ENCODE measurements at regions not wholly inside any gene's neighbourhood (a gene's known extent, or its start where the extent isn't known, plus 50 kb on each side); places are given as distances from the start of the nearest gene placed in this dataset.

DNA sequence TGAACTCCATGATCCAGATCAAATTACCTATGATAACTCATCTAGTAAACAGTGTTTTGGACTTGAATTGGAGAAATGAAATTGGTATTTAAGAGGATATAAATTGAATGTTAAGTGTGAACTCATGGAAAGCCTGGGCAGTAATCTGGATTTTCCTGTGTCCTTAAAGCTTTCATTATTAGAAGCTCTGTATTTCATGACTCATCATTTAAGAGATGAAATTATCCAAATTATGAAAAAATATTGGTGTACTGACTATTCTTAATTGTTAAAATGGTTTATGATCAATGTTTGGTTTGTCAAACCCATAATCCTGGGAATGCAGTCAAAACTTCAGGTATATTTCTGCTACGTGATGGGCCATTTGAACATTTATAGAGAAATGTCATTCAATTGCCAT is 332.2 kb upstream of the ST6GAL2 start:
- H3K27me3 Mint-ChIP-seq (ENCODE audit: insufficient read depth), result no peaks in the 10 kb centered on the region
- no peaks in the 10 kb centered on the region for H3K36me3 Mint-ChIP-seq (ENCODE audit: low read depth)
- H3K4me1 Mint-ChIP-seq (ENCODE audit: low read depth), result no peaks in the 10 kb centered on the region
- no peak overlapping the region for H3K4me3 Mint-ChIP-seq
- no peak for DNase-seq
- TF ChIP-seq CTCF (IDR thresholded peaks at IDR 0.05), result no peak
- no peaks in the 10 kb centered on the region for H3K9me3 Mint-ChIP-seq
- no peak overlapping the region for H3K27ac Mint-ChIP-seq

DNA sequence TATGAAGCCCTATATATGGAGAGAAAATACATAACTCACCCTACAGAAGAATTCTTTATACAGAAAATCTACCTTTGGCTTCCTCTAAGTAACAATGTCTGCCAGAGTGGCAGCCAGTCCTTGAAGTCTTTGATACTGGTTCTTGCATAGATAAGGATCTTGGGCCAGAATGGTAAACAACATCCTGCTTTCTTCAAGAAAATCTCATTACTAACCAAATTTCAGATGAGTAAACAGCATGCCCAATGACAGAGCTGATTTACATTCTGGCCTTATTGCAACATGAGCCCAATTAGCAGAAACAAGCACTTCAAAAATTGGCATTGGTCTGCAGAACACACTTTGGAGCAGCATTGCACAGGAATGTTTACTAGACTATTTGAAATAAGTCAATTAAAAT is 336.5 kb upstream of the ST6GAL2 start:
- Mint-ChIP-seq H3K4me1 (ENCODE audit: low read depth) (no peaks in the 10 kb centered on the region), H3K4me3 (no peak overlapping the region), H3K27me3 (ENCODE audit: insufficient read depth) (no peaks in the 10 kb centered on the region), H3K36me3 (ENCODE audit: low read depth) (no peaks in the 10 kb centered on the region), H3K9me3 (no peaks in the 10 kb centered on the region; the same call in 1 of the 2 replicates), H3K27ac (no peak overlapping the region)
- no peak for DNase-seq
- TF ChIP-seq CTCF (IDR thresholded peaks at IDR 0.05), result no peak

DNA sequence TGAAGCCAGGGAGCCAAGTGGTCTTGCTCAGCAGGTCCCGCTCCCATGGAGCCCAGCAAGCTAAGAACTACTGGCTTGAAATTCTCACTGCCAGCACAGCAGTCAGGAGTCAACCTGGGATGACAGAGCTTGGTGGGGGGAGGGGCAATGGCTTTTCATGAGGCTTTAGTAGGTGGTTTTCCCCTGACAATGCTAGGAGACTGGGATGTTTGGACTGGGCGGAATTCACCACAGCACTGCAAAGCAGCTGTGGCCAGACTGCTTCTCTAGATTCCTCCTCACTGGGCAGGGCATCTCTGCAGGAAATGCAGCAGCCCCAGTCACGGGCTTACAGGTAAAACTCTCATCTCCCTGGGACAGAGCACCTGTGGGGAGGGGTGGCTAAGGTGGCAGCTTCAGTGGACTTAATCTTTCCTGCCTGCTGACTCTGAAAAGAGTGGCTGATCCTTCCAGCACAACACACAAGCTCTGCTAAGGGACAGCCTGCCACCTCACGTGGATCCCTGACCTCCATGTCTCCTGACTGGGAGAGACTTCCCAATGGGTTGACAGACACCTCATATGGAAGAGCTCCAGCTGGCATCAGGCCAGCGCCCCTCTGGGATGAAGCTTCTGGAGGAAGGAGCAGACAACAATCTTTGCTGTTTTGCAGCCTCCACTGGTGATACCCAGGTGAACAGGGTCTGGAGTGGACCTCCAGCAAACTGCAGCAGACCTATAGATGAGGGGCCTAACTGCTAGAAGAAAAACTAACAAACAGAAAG is 349.7 kb upstream of the ST6GAL2 start:
- H3K4me1 Mint-ChIP-seq (ENCODE audit: low read depth), result no peaks in the 10 kb centered on the region
- peaks cover 12% of the 10 kb centered on the region for H3K9me3 Mint-ChIP-seq
- H3K36me3 Mint-ChIP-seq (ENCODE audit: low read depth), result no peaks in the 10 kb centered on the region
- TF ChIP-seq CTCF (IDR thresholded peaks at IDR 0.05), result no peak
- H3K27ac Mint-ChIP-seq, result no peak overlapping the region
- no peak for DNase-seq
- H3K27me3 Mint-ChIP-seq (ENCODE audit: insufficient read depth), result no peaks in the 10 kb centered on the region
- H3K4me3 Mint-ChIP-seq, result no peak overlapping the region

GRCh38 chr2:107242811-107243210 is 356.8 kb upstream of the ST6GAL2 start:
- Mint-ChIP-seq H3K36me3 (ENCODE audit: low read depth) (no peaks in the 10 kb centered on the region), H3K27me3 (ENCODE audit: insufficient read depth) (peaks cover 2% of the 10 kb centered on the region), H3K9me3 (peaks cover 7% of the 10 kb centered on the region; the same call in 1 of the 2 replicates), H3K4me3 (no peak overlapping the region), H3K27ac (no peak overlapping the region), H3K4me1 (ENCODE audit: low read depth) (no peaks in the 10 kb centered on the region)
- TF ChIP-seq CTCF (IDR thresholded peaks at IDR 0.05), result no peak
- DNase-seq, result no peak

- peaks cover 2% of the 10 kb centered on the region; the same call in 1 of the 2 replicates for H3K27me3 Mint-ChIP-seq (ENCODE audit: insufficient read depth)
- DNase-seq, result no peak
- H3K9me3 Mint-ChIP-seq, result peaks cover 10% of the 10 kb centered on the region; the same call in 1 of the 2 replicates
- H3K4me1 Mint-ChIP-seq (ENCODE audit: low read depth), result no peaks in the 10 kb centered on the region
- H3K27ac Mint-ChIP-seq, result no peak overlapping the region
- no peak for TF ChIP-seq CTCF (IDR thresholded peaks at IDR 0.05)
- no peak overlapping the region for H3K4me3 Mint-ChIP-seq
- H3K36me3 Mint-ChIP-seq (ENCODE audit: low read depth), result no peaks in the 10 kb centered on the region
Observed at GRCh38 chr2:107248932-107249331, 363.0 kb upstream of the ST6GAL2 start.

Data from HFFc6 (cell line).